GM12891 (cell line): ENCODE measurements at regions not wholly inside any gene's neighbourhood (a gene's known extent, or its start where the extent isn't known, plus 50 kb on each side); places are given as distances from the start of the nearest gene placed in this dataset.

Source experiments
- POLR2A ChIP-seq: IDR thresholded peaks from 2 replicates; pipeline ENCODE4 v1.6.1; 2011; ENCODE audit warnings: low read depth, low read length, control low read depth
- POLR2AphosphoS5 ChIP-seq: IDR thresholded peaks from 2 replicates; pipeline ENCODE4 v1.6.1; 2011; ENCODE audit warnings: low read depth, low read length, control low read depth
- TAF1 ChIP-seq: IDR thresholded peaks from 2 replicates; pipeline ENCODE4 v1.6.1; 2011; ENCODE audit warnings: low read depth, low read length, control low read depth

- TF ChIP-seq POLR2A, result no peak
- TF ChIP-seq TAF1, result no peak
- no peak for TF ChIP-seq POLR2AphosphoS5
Measured at GRCh38 chr11:39174196-39174595, 2285.3 kb downstream of the LRRC4C start.
